LHCN-M2 (cell line): ENCODE measurements at regions not wholly inside any gene's neighbourhood (a gene's known extent, or its start where the extent isn't known, plus 50 kb on each side); places are given as distances from the start of the nearest gene placed in this dataset.

Experiments
- DNase-seq: peaks from one replicate; pipeline ENCODE4 v3.0.0-alpha.2; 2012; ENCODE audit warnings: low read depth

DNA sequence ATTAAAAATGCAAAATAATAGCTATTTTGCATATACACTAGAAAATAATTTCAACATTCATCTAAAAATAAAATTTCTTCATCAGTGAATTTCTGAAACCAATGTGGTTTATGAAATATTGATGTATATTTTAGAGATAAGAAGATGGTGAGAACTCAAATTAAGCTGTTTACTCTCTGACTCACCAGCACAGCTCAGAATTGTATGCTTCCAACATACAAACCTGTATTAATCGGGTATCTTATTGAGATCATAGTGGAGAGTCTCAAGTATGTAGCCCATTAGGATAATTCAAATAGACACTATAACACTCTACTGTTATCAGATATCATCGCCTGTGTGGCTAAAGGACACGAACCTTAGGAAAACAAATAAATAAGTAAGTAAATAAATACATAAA, 899.5 kb upstream of the INTU start:
- DNase-seq: no peak

DNA sequence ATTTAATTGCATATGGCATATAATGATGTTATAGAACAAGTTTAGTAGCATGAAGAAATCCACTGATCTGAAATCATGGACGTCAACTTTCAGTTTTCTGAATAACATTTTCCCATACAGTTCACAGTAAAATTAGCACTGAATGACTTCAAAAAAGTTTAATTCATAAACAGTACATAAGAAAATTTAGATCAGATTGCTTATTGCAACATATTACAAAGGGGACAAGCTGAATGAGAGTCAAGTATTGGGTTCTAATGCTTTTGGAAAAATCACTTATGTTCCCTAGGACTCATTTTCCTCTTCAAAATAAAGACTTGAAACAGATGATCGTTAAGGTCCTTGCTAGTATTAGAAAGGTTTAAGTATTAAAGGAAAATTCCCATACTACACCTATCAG, 898.3 kb upstream of the INTU start:
- no peak for DNase-seq

- no peak for DNase-seq
These were observed 897.2 kb upstream of the INTU start for GRCh38 chr4:126735294-126736132.

GRCh38 chr4:126736133-126736518, 896.6 kb upstream of the INTU start:
- no peak for DNase-seq

GRCh38 chr4:126737899-126738526, 894.7 kb upstream of the INTU start:
- no peak for DNase-seq

GRCh38 chr4:126738527-126738923, 894.2 kb upstream of the INTU start:
- no peak for DNase-seq

GRCh38 chr4:126738926-126739325, 893.8 kb upstream of the INTU start:
- DNase-seq: peak; percentile 69

DNA sequence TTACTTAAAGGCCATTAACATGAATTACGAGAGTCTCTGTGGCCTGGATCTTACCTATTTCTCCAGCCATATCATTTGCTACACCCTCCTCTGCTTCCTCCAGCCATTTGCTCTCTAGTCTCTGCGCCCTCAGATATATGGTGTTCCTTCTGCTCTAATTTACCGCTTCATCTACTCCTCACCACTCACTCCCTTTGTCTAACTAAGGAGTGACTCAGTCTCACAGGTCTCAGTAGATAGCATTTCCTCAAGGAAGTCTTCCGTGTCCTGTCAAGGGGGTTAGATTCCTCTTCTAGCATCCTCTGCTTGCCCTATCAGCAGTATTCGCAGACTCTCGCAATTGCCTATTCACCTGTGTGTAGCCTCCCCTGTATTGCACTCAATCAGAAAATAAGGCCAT, 892.1 kb upstream of the INTU start:
- no peak for DNase-seq

GRCh38 chr4:126742048-126742447, 890.7 kb upstream of the INTU start:
- no peak for DNase-seq

- DNase-seq: no peak
These were observed 889.9 kb upstream of the INTU start for GRCh38 chr4:126742885-126743284.

GRCh38 chr4:126748736-126749135, 884.0 kb upstream of the INTU start:
- DNase-seq: peak; percentile 67

- DNase-seq: no peak
These were observed 882.0 kb upstream of the INTU start for GRCh38 chr4:126750723-126751122.

DNA sequence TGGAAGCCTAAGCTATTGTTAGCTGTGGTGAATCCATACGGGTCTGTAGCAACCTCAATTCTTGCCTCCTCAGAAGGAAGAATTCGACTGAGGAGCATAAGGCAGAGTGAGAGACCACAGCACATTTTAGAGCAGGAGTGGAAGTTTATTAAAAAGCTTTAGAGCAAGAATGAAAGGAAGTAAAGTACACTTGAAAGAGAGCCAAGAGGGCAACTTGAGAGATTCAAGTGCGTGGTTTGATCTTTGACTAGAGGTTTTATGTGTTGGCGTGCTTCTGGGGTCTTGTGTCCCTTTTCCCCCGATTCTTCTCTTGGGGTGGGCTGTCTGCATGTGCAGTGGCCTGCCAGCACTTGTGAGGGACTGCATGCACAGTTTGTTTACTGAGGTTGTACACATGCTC, 880.6 kb upstream of the INTU start:
- DNase-seq: no peak

- DNase-seq: peak; percentile 47
These were observed 880.1 kb upstream of the INTU start for GRCh38 chr4:126752702-126753101.

DNA sequence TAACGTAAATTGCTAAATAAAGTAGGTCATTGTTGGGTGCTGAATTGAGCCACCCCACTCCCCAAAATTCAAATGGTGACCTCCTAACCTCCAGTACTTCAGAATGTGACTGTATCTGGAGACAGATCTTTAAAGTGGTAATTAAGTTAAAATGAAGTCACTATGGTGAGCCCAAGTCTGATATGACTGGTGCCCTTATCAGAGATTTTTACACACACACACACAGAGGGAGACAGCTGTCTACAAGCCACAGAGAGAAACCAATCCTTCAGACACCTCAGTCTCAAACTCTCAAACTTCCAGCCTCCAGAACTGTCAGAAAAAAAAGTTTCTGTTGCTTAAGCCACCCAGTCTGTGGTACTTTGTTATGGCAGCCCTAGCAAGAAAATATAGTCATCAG, 879.2 kb upstream of the INTU start:
- DNase-seq: peak; percentile 41

GRCh38 chr4:126755506-126755905, 877.3 kb upstream of the INTU start:
- DNase-seq: no peak

DNA sequence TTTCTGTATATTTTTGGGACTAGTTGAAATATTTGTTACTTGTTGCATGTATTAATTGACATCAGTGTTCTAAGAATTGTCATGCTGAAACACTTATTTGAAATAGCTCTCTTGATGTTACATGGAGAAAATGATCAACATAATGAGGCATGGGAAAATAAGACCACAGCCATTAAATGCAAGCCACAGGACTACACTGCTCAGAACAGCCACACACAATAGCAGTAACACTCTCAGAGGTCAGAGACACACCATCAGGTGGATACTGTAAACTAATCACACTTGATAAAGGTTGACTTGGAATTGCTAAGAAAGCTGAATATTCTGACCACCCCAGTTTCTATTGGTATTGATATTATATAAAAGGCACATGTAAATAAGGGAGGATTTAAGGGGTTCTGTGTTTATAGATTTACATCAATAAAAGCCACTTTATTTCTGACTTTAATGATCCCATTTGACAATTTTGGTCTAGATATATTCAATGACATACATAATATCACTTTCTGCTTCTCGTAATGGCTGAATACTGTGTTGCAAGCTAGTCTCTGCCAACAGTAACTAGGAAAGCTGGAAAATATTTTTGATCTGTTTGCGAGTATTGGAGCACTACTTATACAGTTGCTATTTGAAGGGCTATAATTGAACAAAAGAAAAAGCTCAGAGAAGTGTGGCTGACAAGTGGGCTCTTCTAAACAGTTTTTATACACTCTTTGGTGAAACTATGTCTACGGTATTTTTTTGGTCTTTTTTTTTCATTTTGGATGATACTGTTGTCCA, 876.5 kb upstream of the INTU start:
- no peak for DNase-seq

- peak; percentile 87 for DNase-seq
These were observed 875.5 kb upstream of the INTU start for GRCh38 chr4:126757219-126757618.

DNA sequence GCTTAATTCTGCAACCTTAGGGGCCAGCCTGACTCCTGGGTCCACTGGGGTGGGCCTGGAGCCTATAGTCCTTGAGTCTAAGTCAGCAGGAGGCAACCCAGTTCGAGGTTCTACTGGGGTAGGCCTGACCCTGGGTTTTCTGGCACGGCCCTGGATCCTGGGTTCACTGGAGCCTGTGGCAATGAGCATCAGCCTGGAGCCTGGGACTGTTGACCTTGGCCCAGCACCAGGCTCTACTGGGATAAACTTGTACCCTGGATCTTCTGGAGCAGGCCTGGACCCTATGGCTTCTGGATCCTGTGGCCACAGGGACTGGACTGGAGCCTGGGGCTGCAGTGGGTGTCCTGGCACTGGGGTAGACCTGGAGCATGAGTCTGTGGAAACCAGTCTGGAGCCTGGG, 874.3 kb upstream of the INTU start:
- no peak for DNase-seq

GRCh38 chr4:126761947-126762662, 870.7 kb upstream of the INTU start:
- DNase-seq: no peak

- DNase-seq: no peak
These were observed 870.0 kb upstream of the INTU start for GRCh38 chr4:126762663-126763247.

DNA sequence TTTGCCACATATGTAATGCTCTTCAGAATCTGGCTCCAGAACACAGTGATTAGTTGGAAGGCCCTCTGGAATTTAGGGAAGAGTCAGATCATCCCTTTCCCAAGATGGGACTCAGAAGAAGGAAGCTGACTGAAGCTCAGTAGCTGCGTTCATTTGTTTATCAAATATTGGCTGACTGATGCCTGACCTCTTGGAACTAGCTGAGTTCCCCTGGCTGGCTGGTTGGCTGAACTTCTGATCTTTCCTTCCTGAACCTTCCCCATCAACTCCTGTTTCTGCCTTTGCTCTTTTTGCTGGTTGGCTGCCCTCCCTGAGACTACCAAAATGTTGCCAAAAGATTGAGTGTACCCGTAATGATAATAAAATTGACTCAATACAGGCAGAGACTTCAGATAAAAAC, 866.5 kb upstream of the INTU start:
- no peak for DNase-seq
